ENCODE measurements at regions not wholly inside any gene's neighbourhood (a gene's known extent, or its start where the extent isn't known, plus 50 kb on each side); places are given as distances from the start of the nearest gene placed in this dataset.

DNA sequence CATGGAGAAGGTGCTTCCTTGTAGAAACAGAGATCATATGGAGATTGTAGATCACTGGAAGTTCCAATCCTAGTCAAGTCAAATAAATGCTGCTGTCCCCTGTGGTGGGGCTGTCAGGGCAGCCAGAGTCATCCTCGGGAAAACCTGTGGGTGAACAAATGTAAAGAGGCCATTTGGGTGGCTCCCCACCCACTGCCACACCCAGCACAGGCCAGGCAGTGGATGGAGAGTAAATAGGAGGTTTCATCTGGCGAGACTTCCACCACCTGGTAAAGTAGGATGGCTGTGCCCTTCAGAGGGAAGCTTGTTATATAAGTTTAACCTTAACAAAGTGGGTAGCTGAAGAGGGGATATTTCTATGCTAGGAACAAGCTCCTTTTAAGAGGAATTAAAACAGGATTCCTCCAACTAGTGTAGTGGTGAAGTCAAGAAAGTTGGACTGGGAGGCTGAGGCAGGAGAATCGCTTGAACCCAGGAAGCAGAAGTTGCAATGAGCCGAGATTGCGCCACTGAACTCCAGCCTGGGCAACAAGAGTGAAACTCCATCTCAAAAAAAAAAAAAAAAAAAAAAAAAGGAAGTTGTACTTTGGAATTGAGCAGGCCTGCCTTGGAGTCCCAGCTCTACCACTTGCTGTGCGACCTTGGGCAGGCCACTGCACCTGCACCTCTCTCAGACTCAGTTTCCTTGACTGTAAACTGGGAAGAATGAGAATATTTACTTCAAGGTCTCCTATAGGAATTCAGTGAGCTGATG is 273.7 kb downstream of the PTTG2 start:
- no peak for ATAC-seq (ENCODE audit: low read depth)
- in situ Hi-C loops (cut with MboI; ENCODE audit: low sequenced_read_pairs) (no loop called here), dilution Hi-C loops (cut with HindIII; ENCODE audit: low sequenced_read_pairs, unreplicated experiment) (no loop called here), intact Hi-C loops (cut with micrococcal nuclease) (no loop called here)
- no peak overlapping the region for H3K14ac ChIP-seq (replicated peaks; ENCODE audit: low read depth, low read length)
- no peak overlapping the region for H3K56ac ChIP-seq (ENCODE audit: extremely low read depth, insufficient read depth, low read length)
- H3K23ac ChIP-seq (ENCODE audit: low read depth, low read length), result no peak overlapping the region
- peaks cover 21% of the 10 kb centered on the region for H3K27me3 ChIP-seq (ENCODE audit: control insufficient read depth, insufficient read depth, low read length)
- H3K9me3 ChIP-seq (ENCODE audit: control insufficient read depth, insufficient read depth, low read length), result no peaks in the 10 kb centered on the region; the same call in 1 of the 2 replicates
- TF ChIP-seq MAFK (IDR thresholded peaks at IDR 0.05; ENCODE audit: low read depth, low read length) (no peak), MAZ (IDR thresholded peaks at IDR 0.05; ENCODE audit: borderline replicate concordance, low read depth, low read length) (no peak)
- no peaks in the 10 kb centered on the region for H4K20me1 ChIP-seq (ENCODE audit: insufficient read depth, low read length)
- H3K4me2 ChIP-seq (ENCODE audit: low read depth, low read length), result no peak overlapping the region
- H3K9ac ChIP-seq (ENCODE audit: low read depth, low read length), result no peak overlapping the region
- no peak overlapping the region for H2BK5ac ChIP-seq (ENCODE audit: low read depth, low read length, poor library complexity, severe bottlenecking)
- H4K8ac ChIP-seq (ENCODE audit: low read depth in 2 of 2, low read length in 2 of 2), result no peak overlapping the region
- no peak overlapping the region for H2BK120ac ChIP-seq (ENCODE audit: low read depth, low read length)
- ChIA-PET POLR2A (ENCODE audit: unreplicated experiment) (no interaction called here), CTCF (no interaction called here)
- H3K4me1 ChIP-seq (ENCODE audit: control insufficient read depth, insufficient read depth, low read length), result no peaks in the 10 kb centered on the region
- no peak overlapping the region for H3K18ac ChIP-seq (ENCODE audit: low read depth, low read length)
- H2AK9ac ChIP-seq (replicated peaks; ENCODE audit: low read depth, low read length, poor library complexity), result no peak overlapping the region
- H3K36me3 ChIP-seq (ENCODE audit: control insufficient read depth, insufficient read depth, low read length), result no peaks in the 10 kb centered on the region
- H2AK5ac ChIP-seq (ENCODE audit: low read depth, low read length), result no peak overlapping the region
- no peak overlapping the region for H2BK20ac ChIP-seq (ENCODE audit: low read depth, low read length)
- no peak overlapping the region for H2BK15ac ChIP-seq (ENCODE audit: low read depth, low read length)
- DNase-seq, result no peak
- no CpG with 5 or more reads among the region's 6 CpGs for WGBS, 2 experiments (ENCODE audit: extremely low coverage in 2 of 2, insufficient read length in 1 of 2)
- no peak overlapping the region for H3K4me3 ChIP-seq (ENCODE audit: insufficient read depth, low read depth, low read length)
- H3K4ac ChIP-seq (ENCODE audit: low read depth, low read length), result no peak overlapping the region
- no peak overlapping the region for H4K5ac ChIP-seq (ENCODE audit: low read depth, low read length)
- no TSS peak for BruUV-seq (replicated peaks)
- H3K27ac ChIP-seq (ENCODE audit: insufficient read depth, low read length), result no peak overlapping the region
- no peak overlapping the region for H4K91ac ChIP-seq (ENCODE audit: insufficient read depth, low read depth, low read length)
- no peaks in the 10 kb centered on the region for H3K9me1 ChIP-seq (ENCODE audit: insufficient read depth, low read length)
- H2AFZ ChIP-seq (replicated peaks; ENCODE audit: low read length, poor library complexity), result no peak overlapping the region
- no peaks in the 10 kb centered on the region for H3K79me1 ChIP-seq (ENCODE audit: low read depth in 1 of 2, low read length in 2 of 2)

Measured in IMR-90 (cell line).